NCI-H524 treated with DMSO at 0.1 percent for 48 hours (cell line): ENCODE measurements at regions not wholly inside any gene's neighbourhood (a gene's known extent, or its start where the extent isn't known, plus 50 kb on each side); places are given as distances from the start of the nearest gene placed in this dataset.
"Not testable (repeated sequence)": the region's sequence is repeated elsewhere in the genome, so short reads cannot be mapped to it uniquely, and the experiment has no call there.

Experiments used
- DNase-seq: peaks from one replicate; lab custom pipeline; 2025; lab: John Stamatoyannopoulos, UW

DNA sequence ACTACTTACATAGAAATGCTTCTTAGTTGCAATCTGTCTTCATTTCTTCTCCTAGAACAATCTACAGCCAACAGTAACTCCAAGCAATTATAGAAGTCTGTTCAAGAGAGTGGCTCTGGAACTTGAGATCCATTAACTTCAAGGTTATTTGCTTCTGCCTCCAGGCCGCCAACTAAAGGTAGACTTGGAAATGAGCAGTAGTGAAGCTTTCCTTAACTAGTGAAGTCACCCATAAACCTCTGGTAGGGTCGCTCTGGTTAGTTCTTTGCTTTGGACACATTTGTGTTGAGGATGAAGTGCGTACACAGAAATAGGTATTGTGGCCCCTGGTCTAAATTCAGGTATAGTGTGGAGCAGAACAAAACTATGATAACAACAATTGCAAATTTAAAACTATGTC lies 809.9 kb upstream of the RGS18 start:
- no peak for DNase-seq

GRCh38 chr1:191350938-191351337 lies 807.3 kb upstream of the RGS18 start:
- DNase-seq = peak; percentile 30

GRCh38 chr1:191358724-191359123 lies 799.5 kb upstream of the RGS18 start:
- DNase-seq = no peak

DNA sequence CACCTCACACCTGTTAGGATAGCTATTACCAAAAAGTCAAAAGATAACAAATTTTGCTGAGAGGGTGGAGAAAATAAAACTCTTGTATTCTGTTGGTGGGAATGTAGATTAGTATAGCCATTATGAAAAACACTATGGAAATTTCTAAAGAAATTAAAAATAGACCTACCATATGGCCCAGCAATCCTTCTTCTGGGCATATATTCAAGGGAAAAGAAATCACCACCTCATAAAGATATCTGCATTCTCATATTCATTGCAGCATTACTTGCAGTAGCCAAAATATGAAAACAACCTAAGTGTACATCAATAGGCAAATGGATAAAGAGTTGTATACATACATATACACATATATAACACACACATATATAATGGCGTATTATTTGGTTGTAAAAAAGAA lies 791.6 kb upstream of the RGS18 start:
- no peak for DNase-seq

- DNase-seq = no peak
Measured at GRCh38 chr1:191368891-191369654, 789.2 kb upstream of the RGS18 start.

GRCh38 chr1:191371626-191372025 lies 786.6 kb upstream of the RGS18 start:
- no peak for DNase-seq

- DNase-seq = no peak
Measured at GRCh38 chr1:191388283-191388682, 770.0 kb upstream of the RGS18 start.

DNA sequence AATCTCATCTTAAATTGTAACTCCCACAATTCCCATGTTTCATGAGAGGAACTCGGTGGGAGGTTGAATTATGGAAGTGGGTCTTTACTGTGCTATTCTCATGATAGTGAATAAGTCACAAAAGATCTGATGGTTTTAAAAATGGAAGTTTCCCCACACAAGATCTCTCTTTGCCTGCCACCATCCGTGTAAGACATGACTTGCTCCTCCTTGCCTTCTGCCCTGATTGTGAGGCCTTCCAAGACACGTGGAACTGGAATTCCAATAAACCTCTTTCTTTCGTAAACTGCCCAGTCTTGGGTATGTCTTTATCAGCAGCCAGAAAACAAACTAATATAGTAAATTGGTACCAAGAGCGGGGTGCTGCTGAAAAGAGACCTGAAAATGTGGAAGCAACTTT lies 761.6 kb upstream of the RGS18 start:
- no peak for DNase-seq

DNA sequence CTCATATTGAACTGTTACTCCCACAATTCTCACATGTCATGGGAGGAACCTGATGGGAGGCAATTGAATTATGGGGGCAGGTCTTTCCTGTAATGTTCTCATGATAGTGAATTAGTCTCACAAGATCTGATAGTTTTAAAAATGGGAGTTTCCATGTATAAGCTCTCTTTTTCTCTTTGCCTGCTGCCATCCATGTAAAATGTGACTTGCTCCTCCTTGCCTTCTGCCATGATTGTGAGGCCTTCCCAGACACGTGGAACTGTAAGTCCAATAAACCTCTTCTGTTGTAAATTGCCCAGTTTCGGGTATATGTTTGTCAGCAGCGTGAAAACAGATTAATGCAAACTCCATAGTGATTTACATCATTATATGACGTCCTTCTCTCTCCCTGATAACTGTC lies 759.7 kb upstream of the RGS18 start:
- no peak for DNase-seq

- DNase-seq = no peak
Measured at GRCh38 chr1:191405417-191405816, 752.8 kb upstream of the RGS18 start.

DNA sequence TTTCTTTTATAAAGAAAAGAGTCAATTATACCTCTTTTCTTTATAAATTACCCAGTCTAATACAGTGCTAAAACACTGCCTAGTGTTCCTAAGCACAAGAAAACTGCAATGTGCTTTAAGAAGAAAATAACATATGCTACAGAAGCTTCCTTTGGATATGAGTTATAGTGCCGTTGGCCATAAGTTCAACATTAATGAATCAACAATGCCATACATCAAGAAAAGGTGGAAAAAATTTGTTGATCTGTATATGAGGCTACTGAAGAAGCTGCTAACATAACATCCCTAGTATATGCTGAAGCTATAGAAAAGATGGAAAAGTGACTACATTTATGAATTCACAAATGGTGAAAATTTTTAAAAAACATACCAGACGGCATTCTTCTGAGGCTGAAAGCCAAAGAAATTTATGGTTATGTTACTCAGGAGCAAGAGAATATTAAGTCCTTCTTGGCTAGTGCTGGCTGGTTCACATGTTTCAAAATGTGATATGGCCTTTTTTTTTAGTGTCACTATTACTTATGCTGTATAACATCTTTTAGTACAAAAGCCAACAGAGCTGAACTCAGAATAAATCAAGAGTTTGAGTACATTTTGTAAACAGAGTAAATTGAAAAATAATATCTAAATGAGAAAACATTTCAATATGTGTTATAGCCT lies 743.2 kb upstream of the RGS18 start:
- DNase-seq = no peak

- no peak for DNase-seq
Measured at GRCh38 chr1:191419842-191420241, 738.4 kb upstream of the RGS18 start.

DNA sequence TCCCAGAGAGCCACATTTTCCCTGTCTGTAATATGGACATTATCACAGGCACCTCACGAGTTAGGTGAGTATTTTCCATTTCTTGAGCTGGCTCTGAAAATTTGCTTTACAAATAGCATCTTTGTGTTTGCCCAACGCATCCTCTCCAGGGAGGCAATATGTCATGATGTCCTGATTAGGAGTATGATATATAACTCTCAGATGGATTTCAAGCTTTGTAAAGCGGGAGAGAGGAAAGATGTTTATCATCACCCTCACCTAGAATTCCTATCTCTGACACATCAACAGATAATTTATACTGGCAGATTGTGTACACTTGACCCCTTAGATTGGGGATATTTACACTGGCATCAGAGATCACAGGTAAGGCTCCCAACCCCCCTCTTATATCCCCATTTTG lies 730.7 kb upstream of the RGS18 start:
- DNase-seq = no peak

DNA sequence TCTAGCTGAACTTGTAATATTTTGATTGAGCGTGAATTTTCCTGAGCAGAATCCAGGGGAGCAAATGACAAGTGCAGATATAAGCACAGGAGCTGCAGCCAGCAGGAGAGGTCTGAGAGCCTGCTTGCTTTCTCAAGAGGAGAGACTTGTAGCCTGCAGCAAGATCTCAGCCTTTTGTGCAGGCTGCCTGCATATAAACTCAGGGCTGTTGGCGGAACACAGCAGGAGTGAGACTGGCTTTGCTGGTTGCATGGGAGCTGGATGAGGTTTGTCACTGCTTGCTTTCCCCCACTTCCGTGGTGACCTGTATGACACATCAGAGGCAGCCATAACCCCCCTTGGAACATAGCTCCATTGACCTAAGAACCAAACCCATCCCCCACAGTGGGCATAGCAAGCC lies 725.4 kb upstream of the RGS18 start:
- no peak for DNase-seq

GRCh38 chr1:191438979-191439378 lies 719.3 kb upstream of the RGS18 start:
- DNase-seq = no peak

DNA sequence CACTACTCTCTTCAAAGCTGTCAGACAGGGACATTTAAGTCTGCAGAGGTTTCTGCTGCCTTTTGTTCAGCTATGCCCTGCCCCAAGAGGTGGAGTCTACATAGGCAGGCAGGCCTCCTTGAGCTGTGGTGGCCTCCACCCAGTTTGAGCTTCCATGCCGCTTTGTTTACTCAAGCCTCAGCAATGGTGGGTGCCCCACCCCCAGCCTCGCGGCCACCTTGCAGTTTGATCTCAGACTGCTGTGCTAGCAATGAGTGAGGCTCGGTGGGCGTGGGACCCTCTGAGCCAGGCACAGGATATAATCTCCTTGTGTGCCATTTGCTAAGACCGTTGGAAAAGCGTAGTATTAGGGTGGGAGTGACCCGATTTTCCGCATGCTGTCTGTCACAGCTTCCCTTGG lies 710.0 kb upstream of the RGS18 start:
- DNase-seq = not testable (repeated sequence)

GRCh38 chr1:191452586-191452985 lies 705.7 kb upstream of the RGS18 start:
- DNase-seq = no peak

DNA sequence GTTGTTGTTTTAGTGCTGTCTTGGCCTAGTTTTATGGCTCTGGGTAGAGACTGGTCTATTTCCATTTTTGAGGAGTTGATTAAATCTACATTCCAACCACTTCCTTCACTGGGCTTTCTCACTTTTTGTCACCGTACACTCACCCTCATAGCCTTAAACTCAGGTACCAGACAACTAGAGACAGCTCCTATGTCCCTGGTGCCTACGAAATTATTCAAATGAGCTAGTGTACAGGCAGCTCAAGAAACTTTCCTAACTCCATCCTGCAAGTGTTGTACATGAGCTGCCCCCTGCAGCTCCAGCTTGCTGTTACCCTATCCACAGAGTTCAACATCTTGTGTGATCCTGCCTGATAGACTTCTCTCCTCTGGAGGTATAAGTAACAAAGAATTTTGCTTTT lies 704.8 kb upstream of the RGS18 start:
- no peak for DNase-seq

DNA sequence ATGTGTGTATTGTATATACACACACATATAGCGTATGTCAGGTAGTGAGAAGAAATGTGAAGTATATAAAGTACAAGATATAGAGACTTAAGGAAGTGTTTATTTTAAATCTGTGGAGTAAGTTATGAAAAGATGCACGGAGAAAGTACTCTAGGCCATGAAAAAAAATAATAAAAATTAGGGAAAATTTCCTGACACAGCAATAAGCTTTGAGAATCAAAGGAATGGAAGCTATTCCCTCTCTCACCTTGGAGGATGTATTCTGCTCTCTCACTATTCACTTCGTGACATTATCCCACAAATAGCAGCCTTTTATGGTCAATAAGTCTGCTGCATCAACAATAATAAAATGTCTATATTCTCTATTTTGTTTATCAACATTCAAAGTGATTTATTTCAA lies 700.4 kb upstream of the RGS18 start:
- no peak for DNase-seq

- DNase-seq = no peak
Measured at GRCh38 chr1:191460234-191460633, 698.0 kb upstream of the RGS18 start.

GRCh38 chr1:191483988-191484387 lies 674.3 kb upstream of the RGS18 start:
- DNase-seq = no peak

DNA sequence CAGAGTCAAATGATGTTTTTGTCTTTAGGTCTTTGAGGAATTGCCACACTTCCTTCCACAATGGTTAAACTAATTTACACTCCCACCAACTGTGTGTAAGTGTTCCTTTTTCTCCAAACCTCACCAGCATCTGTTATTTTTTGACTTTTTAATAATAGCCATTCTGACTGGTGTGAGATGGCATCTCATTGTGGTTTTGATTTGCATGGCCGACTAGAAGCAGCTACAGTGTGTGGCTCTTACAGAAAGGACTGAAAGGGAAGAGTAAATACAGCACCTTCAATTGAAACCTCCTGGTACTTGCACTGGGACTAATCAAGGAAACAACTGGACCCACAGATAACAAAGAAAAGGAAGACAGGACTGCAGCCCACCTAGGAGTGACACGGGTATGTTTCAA lies 668.0 kb upstream of the RGS18 start:
- DNase-seq = no peak

- no peak for DNase-seq
Measured at GRCh38 chr1:191495040-191495439, 663.2 kb upstream of the RGS18 start.

DNA sequence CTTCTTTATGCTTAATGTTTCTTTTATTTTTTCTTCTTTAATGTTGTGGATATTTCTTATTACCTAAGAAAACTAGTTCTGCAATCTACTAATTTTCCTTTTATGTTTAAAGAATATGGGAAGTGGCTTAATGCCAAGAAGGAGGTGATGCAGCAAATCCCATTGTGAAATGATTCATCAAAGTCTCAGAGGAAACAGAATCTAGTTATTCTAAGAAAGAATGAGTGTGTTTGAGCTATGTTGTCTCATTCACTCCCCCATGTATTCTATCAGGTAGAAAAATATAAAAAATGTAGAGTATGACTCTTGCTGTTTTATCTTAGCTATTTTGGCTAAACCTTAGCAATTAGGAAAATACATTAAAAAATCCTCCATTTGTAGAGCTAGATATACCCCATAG lies 659.9 kb upstream of the RGS18 start:
- no peak for DNase-seq
